NOMO-1 treated with DMSO at 0.1 percent for 48 hours (cell line): ENCODE measurements at regions not wholly inside any gene's neighbourhood (a gene's known extent, or its start where the extent isn't known, plus 50 kb on each side); places are given as distances from the start of the nearest gene placed in this dataset.

Source experiments
- DNase-seq: peaks from one replicate; lab custom pipeline; 2025; ENCODE audit not compliant: unreplicated experiment; lab: John Stamatoyannopoulos, UW

DNA sequence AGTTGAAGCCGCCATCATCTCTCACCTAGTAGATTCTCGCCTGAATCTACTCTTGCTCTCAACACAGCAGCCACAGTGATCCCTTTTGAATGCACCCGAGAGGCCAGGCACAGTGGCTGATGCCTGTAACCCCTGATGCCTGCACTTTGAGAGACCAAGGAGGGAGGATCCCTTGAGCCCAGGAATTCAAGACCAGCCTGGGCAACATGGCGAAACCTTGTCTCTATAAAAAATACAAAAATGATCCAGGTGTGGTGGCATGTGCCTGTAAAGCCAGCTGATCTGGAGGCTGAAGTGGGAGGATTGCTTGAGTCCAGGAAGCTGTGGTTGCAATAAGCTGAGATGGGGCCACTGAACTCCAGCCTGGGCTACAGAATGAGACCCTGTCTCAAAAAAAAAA lies 60.3 kb upstream of the EML4 start:
- no peak for DNase-seq

DNA sequence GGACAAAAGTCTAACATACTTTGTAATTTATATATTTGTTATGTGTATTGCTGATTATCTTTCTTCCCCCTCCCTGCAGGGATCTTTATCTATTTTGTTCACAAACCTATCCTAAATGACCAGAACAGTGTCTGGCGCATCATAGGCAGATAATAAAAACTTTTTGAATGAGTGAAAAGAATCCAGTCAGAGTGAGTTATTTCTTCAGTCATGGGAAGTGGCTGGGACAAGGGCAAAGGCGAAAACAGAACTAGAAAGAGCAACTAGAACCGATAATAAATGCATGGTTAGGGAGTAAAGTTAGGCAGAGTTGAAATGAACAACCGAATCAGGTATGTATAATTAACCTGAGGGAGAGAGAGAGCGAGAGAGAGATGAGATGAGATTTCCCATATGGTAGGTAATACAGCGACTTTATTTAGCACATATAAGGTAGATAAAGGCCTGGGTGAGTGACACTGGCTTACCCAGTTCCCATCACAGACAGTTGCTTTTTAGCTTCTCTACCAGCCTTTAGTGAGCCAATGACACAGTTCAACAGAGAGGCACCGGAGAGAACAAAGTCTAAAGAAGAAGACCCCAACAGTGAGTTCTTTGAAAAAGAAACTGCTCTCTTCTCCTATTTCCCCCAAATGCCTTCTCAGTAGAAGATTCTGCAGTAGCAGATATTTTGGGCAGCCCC lies 59.1 kb upstream of the EML4 start:
- no peak for DNase-seq

DNA sequence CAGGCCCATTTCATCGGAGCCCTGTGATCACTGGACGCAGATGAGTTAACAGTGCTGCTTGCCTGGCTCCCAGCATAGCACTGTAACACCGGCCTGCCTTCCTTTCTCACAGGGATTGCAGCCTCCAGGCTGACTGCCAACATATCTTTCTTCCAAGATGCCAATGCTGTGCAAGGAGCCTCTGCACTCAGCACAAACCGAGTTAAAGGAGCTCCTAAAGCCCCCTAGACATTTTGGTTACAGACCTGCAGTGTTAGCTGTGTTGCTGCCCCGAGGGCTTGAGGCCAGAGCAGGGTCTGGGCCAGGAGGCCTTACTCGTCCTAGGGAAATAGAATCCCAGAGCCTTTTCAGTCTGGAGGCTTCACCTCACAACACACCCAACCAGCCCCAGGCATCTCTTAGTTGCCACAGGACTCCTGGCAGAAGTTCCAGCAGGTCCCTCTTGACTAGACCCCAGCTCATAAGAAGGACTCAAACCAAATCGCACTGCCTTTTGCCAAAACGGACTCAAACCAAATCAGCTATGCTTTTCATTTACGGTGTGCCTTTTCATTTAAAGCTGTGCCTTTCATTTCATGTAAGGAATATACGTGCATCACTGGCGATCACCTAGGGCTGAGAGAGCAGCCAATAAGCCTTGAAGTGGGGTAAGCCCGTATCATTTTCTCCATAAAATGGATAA lies 58.4 kb upstream of the EML4 start:
- DNase-seq, result no peak

DNA sequence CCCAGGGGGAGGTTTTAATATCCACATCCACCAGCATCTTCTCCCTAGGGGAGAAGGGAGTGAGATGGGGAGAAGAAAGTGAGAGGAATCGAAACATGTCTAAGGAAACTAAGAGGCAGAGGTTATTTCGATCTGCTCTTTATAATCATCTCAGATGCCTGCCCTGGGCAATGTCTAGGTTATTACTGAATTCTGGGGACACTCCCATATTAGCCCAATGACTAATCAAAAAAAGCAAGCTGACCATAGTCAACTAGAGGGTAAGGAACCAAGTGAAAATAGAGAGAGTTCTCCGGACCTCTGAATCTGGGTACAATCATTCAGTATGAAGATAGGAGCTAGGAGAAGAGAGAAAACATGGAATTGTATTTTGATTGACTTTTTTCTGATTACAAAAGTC lies 56.7 kb upstream of the EML4 start:
- DNase-seq, result no peak

DNA sequence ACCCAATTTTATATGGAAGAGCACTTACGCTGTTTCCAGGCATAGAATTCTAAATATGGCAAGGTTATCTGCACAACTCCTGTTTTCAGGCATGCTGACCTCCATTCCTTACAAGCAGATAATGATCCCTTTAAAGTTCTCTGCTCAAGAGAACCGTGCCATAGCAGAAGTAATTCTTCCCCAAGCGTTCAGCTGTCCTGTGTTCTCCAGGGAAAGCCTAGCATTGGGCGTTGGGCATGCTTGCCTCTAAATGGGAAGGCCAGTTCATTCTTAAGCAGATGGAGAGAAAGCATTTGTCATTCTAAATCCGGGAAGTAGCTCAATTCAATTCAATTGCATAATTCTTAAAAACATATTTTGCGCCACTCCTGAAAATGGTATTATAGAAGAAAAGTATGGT lies 55.7 kb upstream of the EML4 start:
- peak; percentile 36 for DNase-seq

DNA sequence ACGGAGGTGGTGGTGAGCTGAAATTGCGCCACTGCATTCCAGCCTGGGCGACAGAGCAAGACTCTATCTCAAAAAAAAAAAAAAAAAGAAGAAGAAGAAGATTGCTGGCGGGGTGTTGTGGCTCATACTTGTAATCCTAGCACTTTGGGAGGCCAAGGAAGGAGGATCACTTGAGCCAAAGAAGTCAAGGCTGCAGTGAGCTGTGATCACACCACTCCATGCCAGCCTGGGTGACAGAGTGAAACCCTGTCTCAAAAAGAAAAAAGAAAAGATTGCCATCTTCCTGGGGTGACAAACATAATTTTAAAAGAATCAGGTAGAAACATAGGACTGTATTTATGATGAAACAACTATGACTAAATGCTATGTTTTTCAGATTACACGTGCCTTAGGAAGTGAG lies 55.1 kb upstream of the EML4 start:
- DNase-seq, result peak; percentile 34

DNA sequence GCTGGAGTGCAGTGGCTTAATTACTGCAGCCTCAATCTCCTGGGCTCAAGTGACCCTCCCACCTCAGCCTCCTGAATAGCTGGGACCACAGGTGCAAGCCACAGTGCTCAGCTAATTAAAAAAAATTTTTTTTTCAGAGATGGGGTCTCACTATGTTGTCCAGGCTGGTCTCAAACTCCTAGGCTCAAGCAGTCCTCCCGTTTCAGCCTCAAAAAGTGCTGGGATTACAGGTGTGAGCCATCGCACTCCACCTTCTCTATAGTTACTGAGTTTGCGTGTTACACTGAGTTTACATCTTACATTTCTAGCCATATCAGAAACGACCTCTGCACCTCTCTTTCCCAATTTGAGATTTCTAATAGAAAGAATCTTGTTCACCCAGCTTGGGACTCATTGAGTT lies 53.6 kb upstream of the EML4 start:
- no peak for DNase-seq

DNA sequence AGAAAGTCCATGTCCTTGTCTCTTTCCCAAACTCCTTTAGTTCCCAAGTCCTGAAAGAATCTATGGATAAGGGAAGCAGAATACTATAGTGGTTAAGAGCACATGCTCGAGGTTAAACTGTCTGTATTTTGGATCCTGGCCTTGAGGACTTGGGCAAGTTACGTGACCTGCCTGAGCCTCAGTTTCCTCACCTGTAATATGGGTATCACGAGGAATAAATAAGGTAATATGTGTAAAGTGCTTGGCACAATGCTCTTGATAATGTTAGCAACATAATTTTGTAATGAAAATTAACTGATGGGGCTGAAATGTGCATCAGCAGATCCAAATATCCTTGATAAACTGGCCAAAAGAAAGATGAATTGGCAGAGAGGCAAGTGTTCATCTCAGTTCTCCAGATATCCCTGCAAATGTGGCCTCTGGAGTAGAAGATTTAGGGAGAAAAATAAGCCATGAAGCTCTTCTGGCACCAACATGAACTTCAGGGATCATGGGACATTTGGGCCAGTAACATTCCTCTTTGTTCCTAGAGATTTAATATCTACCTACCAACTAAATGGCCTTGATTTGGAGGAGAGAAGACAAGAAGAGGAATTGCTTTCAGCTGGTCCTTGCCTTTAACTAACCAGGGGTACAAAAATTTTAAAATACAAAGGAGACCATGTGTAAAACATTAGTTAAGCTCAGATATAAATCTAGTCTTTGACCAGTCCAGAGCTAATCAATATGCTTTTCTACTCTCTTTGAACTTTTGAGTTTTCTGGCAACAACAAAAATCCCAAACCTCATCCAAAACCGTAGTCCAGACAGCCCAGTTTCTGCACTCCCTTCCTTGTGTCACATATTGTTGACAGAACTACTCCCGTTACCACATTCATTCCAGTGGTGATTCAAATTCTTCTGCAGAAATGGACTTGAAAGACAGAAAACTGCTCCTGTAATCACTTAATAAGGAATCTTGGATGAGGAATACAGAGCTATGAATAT lies 52.7 kb upstream of the EML4 start:
- DNase-seq, result no peak

DNA sequence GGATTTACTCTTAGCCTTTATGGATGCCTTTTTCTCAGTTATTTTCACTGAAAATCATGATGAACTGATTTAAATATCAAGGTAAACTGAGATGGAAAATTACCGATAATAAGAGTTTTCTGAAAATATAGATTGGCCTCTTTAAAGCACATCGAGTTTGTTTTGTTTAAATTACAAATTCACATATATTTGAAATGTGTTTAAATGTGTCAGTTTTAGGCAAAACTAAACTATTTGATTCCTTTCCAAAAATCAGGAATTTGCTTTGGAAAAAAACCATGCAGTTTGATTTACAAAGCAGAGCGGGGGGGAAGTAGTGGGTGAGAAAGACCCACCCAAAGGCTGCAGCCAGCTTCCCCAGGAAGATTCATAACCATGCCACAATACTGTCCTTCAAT lies 52.0 kb upstream of the EML4 start:
- DNase-seq, result no peak

DNA sequence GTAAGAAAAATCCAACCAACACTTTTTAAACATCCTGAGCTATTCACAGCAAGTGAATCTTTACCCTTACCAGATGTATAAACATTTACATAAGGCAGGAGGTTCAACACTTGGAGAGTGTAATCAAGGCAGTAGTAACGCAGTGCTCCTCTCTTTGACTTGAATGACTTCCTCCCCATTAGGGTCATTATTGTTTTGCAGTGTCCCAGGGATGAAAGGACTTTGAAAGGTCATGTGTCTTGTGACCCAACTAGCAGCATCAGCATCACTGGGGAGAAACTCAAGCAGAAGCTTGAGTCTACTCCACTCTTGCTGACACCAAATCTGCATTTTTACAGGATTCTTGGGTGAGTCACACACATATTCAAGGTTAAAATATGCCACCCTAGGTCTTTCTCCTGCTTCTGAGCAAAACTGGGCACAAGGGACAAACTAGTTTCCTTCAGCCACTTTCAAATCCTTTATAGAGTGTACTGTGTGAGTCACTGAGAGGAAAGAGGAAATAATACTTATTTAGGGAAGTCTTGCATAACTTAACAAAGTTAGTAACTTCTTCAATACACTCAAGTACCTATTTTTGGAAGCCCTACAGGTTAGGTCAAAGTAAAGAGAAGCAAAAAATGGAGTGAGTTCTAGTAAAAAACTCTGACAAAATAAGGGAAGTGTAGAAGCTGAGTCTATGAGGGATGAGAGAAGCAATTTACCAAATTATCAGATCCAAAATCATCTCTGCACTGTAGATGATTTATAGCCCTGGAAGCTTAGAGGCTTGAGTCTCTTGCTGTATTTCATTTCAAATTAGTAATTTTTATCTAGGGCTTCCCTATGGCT lies 51.0 kb upstream of the EML4 start:
- DNase-seq, result peak; percentile 100

DNA sequence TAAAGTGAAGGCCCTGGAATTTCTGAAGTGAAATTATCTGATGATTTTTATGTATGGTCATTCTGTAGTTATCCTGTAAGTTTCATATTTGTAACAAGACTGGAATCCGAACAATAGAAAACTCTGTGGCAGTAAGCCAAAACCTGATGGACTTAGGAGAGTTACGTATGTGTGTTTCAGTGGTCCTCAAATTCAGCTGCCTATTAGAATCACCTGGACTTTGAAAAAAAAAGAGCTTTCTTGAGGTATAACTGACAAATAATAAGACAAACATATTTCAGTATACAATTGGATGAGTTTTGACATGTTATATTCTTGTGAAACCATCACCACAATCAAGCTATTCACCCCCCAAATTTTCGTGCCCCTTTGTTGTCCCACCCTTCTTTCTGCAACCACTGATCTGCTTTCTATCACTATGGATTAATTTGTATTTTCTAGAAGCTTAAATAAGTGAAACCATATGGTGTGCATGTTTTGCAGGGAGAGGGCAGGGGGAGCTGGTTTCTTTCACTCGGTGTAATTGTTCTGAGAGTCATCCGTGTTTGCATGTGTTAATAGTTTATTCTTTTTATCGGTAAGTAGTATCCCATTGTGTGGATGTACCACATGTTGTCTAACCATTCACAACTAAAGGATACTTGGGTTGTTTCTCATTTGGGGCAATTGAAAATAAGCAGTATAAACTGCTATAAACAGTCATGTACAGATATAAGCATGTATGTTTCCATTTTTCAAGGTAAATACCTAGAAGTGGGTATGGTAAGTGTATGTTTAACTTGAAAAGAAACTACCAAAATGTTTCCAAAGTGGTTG lies 50.2 kb upstream of the EML4 start:
- DNase-seq, result no peak
